Suprapubic skin (tissue), 4 donors: ENCODE measurements at regions not wholly inside any gene's neighbourhood (a gene's known extent, or its start where the extent isn't known, plus 50 kb on each side); places are given as distances from the start of the nearest gene placed in this dataset.

ENCODE experiments used
- POLR2A ChIP-seq, 2 donors: fragments of 450-650 bp; IDR thresholded peaks; one replicate each; pipeline ENCODE4 v1.6.1; 2017; ENCODE audit warnings: antibody characterized with exemption in 2 of 2, mild to moderate bottlenecking in 2 of 2, moderate library complexity in 2 of 2
- POLR2AphosphoS5 ChIP-seq, 3 donors: sonication (generic); formaldehyde crosslinking; IDR thresholded peaks; one replicate each; pipeline ENCODE4 v1.6.1; 2017; ENCODE audit warnings: antibody characterized with exemption in 3 of 3
- TF ChIP-seq, protein P1 (sequence below), 2 donors: fragments of 200-600 bp in 1 of 2; fragments of 450-650 bp in 1 of 2; sonication (generic) in 1 of 2; IDR thresholded peaks; one replicate each; pipeline ENCODE4 v1.5.1; 2016 to 2019; ENCODE audit warnings: antibody characterized with exemption in 2 of 2, mild to moderate bottlenecking in 1 of 2, moderate library complexity in 1 of 2

DNA sequence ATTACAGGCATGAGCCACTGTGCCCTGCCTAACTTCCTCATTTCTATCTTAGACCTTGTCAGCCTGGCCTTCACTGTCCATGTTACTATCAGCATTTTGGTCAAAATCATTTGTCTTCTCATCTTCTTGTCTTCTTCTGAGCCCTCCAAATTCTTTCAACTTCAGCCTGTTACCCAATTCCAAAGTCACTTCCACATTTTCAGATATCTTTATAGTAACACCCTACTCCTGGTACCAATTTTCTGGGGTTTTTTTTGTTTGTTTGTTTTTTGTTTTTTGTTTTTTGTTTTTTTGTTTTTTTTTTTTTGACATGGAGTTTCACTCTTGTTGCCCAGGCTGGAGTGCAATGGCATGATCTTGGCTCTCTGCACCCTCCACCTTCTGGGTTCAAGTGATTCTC lies 90.3 kb upstream of the LARP1 start:
- TF ChIP-seq, protein P1, sequence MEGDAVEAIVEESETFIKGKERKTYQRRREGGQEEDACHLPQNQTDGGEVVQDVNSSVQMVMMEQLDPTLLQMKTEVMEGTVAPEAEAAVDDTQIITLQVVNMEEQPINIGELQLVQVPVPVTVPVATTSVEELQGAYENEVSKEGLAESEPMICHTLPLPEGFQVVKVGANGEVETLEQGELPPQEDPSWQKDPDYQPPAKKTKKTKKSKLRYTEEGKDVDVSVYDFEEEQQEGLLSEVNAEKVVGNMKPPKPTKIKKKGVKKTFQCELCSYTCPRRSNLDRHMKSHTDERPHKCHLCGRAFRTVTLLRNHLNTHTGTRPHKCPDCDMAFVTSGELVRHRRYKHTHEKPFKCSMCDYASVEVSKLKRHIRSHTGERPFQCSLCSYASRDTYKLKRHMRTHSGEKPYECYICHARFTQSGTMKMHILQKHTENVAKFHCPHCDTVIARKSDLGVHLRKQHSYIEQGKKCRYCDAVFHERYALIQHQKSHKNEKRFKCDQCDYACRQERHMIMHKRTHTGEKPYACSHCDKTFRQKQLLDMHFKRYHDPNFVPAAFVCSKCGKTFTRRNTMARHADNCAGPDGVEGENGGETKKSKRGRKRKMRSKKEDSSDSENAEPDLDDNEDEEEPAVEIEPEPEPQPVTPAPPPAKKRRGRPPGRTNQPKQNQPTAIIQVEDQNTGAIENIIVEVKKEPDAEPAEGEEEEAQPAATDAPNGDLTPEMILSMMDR (IDR thresholded peaks at IDR 0.05): no peak
- no peak for TF ChIP-seq POLR2A (IDR thresholded peaks at IDR 0.05)
- TF ChIP-seq POLR2AphosphoS5 (IDR thresholded peaks at IDR 0.05): no peak
